ENCODE measurements at regions not wholly inside any gene's neighbourhood (a gene's known extent, or its start where the extent isn't known, plus 50 kb on each side); places are given as distances from the start of the nearest gene placed in this dataset.
"Not testable (repeated sequence)": the region's sequence is repeated elsewhere in the genome, so short reads cannot be mapped to it uniquely, and the experiment has no call there.

DNA sequence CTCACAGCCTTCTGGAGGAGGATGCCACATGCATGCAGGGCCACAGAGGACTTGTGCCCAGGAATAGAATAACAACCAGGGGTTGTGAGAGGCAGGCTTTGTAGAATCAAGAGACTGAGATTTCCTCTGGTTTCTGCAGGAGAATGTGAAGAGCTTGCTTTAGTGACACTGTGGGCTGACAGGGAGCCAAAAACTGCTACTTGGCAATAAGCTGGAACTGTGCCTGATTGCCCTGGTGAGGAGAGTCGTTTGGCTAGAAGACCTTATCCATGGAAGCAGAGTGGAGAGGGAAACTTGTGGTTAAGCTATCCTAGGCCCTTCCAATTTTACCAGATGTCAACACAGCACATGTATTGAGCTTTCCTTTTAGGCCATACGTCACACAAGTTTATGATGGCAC is 902.1 kb downstream of the MRPL39 start:
- no peak for DNase-seq (ENCODE audit: low read depth, low spot score)
- H3K27ac ChIP-seq = no peak overlapping the region

DNA sequence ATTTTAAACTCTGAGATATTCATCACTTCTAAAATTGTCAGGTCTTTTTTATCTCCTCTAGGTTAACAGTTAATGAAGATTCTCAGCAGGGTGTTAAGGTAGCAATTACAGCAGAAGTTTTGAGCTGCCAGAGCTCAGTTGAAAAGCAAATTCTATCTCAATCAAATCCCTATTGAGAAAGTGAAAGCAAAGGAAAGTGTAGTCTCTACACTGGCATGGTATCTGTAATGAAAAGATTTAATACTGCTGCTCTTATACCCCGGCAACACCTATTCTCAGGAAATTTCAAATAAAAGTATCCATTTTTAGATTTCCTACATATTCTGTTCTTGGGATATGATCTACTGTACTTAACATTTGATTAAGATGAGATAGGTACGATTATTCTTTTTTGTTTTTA is 913.5 kb downstream of the MRPL39 start:
- DNase-seq (ENCODE audit: low read depth, low spot score) = no peak
- no peak overlapping the region for H3K27ac ChIP-seq

DNA sequence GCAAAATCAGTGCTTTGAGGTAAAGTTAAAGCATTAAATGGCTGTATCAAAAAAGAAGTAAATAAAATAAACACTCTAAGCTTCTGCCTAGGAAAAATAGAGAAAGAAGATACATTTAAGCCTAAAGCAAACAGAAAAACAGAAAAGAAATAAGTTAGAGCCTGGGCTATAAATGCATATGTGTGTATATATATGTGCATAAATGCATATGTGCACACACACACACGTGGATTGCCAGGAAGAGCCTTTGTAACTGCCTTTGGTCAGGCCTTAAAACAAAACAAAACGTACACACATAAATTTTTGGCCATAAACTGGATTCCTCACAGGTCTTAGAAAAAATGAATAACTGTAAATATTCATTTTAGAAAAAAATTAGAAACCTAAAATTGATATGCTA is 925.8 kb downstream of the MRPL39 start:
- no peak overlapping the region for H3K27ac ChIP-seq
- DNase-seq (ENCODE audit: low read depth, low spot score) = no peak

DNA sequence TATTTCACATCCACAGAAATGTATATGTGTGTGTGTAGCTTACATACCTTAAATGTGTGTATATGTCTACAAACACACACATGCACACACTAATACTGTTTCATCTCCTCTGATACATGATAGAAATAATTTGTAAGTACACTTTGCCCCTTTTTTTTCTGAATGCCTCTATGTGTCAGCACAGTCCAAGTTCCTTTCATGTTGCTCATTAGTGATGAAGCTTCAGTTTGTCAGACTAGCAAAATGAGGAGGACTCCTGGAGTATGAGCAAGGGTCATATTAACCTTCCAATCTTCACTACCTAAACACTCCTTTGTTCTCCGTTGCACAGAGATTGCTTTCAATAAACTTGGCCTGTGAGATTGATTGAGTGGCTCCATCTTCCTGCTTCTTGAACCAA is 935.4 kb downstream of the MRPL39 start:
- DNase-seq (ENCODE audit: low read depth, low spot score) = no peak
- no peak overlapping the region for H3K27ac ChIP-seq

DNA sequence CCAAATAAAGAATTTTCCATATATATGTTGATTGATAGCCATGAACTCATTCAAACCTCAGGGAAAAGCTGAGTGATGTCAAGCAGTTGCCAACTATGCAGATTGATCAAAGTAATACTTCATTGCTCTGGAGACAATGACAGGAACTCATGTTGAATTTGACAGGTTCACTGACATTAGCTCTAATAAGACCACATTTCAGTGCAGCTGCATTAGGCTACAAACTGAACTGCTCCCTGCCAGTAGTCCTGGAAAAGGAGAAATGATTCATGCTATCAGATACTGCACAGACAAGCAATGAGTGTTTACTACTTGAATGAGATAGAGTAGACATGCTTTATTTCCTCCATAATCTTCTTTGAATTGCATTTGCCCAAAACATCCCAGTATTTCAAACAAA is 948.4 kb downstream of the MRPL39 start:
- DNase-seq (ENCODE audit: low read depth, low spot score) = no peak

DNA sequence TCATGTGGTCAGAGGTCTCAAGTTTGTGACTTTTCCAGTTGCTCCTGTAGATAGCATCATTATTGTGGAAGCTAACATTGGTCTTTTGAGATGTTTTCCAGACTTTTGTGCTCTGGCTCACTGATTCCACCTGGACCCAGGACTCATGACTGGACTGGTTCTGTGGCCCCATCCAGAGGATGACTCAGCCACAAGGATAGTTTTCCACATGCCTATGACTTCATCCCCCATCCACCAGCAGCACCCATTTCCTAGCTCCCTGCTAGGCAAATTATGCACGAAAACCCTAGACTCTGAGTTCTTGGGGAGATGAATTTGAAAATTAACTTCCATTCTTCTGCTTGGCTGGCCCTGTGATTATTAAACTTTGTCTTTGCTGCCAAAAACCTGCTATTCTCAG is 949.3 kb downstream of the MRPL39 start:
- DNase-seq (ENCODE audit: low read depth, low spot score) = no peak
- no peak overlapping the region for H3K27ac ChIP-seq

More for the DNA sequence above, 948.4 kb downstream of the MRPL39 start:
- H3K27ac ChIP-seq = no peak overlapping the region

DNA sequence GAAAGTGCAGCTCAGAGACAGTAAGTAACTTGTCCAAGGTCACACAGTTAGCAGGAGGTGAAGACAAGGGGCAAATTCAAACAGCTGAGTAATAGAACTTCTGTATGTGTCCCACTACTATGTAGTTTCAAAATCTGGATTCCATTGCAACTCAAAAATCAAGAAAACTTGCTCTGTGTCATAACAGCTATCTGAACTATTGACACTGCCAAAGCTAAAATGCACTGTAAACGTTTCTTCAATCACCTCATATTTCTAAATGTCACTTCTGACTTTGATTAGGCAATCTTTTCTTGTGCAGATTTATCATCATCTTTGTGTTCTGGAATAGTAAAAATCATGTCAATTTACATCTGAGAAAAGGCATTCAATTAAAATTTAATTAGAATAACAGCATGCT is 957.6 kb downstream of the MRPL39 start:
- H3K27ac ChIP-seq = no peak overlapping the region
- DNase-seq (ENCODE audit: low read depth, low spot score) = no peak

DNA sequence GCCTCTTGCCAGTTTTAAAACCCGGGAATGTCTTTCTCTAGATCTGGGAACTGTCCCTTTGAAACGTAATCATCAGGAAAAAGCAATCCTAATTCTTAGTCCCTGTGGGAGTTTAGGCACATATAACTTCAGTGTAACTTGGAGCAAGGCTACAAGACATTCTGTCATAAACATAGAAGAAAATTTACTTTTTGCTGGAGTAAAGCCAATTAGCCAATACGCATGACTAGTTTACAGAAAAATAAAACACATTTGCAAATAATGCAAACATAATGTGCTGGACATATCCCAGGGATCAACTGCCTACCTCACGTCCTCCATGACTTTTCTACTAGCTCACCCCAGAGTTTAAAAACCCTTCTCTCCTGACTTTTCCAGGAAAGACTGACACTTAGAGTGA is 970.6 kb downstream of the MRPL39 start:
- no peak overlapping the region for H3K27ac ChIP-seq
- DNase-seq (ENCODE audit: low read depth, low spot score) = no peak

DNA sequence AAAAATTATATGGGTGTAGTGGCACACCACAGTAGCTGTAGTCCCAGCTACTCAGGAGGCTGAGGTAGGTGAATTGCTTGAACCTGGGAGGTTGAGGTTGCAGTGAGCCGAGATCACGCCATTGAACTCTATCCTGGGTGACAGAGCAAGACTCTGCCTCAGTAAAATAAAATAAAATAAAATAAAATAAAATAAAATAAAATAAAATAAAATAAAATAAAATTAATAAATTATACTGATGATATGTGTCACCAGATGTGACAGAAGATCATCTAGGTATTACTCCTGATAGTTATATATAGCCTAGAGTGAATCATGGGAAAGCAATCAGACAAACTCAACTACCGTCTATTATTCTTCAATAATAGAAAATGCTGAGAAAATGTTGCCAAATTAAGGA is 972.5 kb downstream of the MRPL39 start:
- no peak for DNase-seq (ENCODE audit: low read depth, low spot score)
- no peak overlapping the region for H3K27ac ChIP-seq

DNA sequence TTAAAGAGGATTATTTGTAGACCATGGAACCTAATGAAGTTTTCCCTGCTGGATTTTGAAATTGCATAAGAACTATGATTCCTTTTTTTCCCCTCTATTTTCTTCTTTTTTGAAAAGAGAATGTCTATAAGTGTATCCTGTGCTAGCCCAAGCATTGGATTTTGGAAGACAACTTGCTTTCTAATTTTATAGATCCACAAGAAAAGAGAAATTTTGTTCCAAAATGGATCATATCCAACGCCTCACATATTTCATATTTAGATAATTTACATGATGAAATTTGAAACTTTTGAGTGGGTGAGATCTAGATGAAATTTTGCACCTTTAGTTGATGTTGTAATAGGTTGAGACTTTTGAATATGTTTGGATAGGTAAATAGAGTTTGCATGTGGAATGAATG is 978.7 kb downstream of the MRPL39 start:
- no peak for DNase-seq (ENCODE audit: low read depth, low spot score)
- no peak overlapping the region for H3K27ac ChIP-seq

DNA sequence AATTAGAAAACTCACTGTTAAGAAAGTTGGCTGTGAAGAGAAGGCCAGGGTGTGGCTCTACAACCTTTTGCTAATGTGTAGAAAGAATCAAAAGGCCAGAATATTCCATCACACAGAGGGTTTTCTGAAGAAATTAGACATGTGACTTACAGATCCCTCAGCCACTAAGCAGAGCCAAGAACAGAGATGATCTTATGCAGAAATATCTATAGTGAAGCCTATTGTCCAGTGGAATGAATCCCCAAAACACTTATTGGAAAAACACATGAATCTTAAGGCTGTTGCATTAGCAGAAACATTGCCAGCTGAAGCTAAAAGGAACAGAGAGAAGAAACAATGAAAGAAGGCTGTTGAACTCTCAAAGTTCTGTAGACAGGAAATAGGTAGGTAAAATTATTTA is 979.2 kb downstream of the MRPL39 start:
- no peak overlapping the region for H3K27ac ChIP-seq
- no peak for DNase-seq (ENCODE audit: low read depth, low spot score)

DNA sequence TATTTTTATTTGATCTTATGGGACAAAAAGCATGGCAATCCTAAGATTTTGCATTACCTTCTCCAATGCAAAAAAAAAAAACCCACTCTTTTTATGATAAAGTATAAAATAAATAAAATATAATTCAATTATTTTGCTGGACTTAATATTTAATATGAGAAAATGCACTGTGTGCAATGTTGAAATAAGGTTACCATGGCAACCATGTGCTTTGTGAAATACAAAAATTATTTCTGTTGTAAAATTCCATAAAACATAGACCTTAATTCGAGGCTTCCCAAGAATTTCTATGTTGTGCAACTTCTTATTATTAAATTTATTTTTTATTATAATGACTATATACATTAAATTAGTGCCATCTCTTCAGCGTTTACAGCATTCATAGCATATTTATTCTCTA is 989.5 kb downstream of the MRPL39 start:
- no peak overlapping the region for H3K27ac ChIP-seq
- no peak for DNase-seq (ENCODE audit: low read depth, low spot score)

DNA sequence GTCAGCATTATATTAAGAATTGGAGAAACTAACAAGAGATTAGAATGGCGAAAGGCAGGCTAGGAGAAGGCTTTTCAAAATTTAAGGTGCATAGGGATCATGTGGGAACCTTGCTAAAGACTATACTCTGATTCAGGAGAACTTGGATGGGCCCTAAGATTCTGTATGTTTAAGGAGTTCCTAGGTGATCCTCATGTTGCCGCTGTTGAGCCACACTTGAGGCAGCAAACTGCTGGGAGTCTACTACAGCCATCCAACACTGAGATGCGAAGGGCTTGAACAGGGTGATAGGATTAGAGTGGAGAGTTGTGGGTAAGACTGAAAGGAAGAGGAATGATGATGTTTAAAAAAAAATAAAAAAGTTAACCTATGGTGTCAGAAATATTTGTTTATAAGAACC is 1013.2 kb downstream of the MRPL39 start:
- H3K27ac ChIP-seq = no peak overlapping the region
- DNase-seq (ENCODE audit: low read depth, low spot score) = no peak

DNA sequence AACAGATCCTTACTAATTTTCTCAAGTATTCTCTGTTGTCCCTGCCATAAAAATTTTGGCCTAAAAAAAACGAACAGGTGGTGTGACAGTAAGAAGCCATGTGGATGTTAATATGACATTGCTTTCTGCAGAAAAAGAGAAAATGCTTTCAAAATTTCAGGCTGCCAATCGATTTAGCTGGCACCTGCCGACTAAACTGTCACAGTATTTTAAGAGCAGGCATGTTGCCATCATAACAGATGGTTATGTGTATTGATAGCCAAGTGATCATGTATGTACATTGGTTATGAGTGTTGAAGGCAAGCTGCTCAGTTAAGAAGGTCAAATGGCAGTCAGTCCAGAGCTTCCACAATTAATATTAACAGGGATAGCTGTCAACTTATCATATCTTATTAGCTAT is 1017.0 kb downstream of the MRPL39 start:
- no peak for DNase-seq (ENCODE audit: low read depth, low spot score)
- no peak overlapping the region for H3K27ac ChIP-seq

DNA sequence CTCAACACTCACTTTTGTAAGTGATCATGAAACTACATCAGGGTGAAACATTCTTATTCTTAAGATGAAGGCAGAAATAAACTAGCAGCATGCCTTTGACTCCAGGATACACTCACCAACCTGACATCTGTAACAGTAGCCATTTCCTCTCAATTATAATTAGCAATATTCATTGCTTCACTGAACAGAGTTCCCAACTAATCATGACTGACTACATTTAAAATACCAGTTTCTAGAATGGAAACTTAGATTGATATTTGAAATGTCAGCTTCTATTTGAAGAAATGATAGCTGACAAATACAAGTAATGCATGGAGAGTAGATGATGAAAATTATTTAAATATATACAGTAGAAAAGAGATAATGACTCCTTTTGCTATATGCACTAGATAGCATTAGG is 1023.8 kb downstream of the MRPL39 start:
- DNase-seq (ENCODE audit: low read depth, low spot score) = no peak
- no peak overlapping the region for H3K27ac ChIP-seq

DNA sequence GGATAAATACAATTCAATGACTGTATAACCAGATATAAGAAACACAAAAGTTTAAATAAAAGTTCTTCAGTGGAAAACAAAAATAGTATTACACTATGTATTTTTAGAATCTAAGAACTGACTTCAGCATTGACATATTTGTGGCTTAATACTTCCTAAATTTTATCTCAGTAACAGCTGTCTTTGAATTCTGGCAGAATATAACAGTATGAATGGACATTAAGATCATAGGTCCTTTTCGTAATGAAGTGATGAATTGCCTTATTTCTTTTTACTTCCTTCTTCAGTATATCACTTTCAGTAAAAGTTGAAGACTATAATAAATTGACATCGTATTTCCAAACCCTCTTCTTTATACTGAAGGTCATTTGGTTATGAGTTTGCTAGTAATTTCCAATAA is 1030.0 kb downstream of the MRPL39 start:
- DNase-seq (ENCODE audit: low read depth, low spot score) = no peak
- H3K27ac ChIP-seq = no peak overlapping the region

DNA sequence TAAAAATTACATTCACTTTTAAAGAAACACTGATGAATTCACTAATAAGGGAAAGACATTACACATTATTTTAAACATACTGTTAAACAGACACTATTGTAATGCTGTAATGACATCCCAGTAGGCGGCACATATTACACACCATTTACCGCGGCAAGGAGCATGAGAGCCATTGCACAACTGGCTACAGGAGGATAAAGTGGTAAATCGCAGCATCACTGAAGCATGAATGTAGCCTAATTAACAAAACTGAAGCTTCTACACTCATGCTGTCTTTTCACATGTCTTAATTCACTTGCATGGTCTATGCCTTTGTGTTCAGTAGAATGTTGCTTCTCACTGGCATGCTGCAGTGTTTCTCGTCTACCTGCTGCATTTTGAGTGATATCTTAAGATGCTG is 1046.0 kb downstream of the MRPL39 start:
- no peak for DNase-seq (ENCODE audit: low read depth, low spot score)
- no peak overlapping the region for H3K27ac ChIP-seq

DNA sequence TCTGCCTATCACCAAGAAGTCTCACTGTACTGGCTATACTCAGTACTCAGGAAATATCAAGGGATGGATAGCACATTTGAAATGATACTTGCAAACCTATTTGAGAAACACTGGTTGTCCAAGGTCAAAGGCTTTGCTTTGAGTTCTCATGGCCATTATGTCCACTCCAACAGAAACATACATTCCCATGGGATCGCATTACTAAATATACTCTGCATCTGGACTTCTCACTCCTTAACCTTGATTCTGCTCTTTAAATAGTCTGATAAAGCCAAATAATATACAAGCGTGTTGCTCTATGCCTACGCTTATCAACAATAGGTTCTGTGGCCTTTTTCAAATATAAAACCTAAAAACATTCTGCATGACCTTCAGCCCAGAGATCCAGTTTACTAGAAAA is 1054.8 kb downstream of the MRPL39 start:
- no peak for DNase-seq (ENCODE audit: low read depth, low spot score)
- H3K27ac ChIP-seq = no peak overlapping the region

DNA sequence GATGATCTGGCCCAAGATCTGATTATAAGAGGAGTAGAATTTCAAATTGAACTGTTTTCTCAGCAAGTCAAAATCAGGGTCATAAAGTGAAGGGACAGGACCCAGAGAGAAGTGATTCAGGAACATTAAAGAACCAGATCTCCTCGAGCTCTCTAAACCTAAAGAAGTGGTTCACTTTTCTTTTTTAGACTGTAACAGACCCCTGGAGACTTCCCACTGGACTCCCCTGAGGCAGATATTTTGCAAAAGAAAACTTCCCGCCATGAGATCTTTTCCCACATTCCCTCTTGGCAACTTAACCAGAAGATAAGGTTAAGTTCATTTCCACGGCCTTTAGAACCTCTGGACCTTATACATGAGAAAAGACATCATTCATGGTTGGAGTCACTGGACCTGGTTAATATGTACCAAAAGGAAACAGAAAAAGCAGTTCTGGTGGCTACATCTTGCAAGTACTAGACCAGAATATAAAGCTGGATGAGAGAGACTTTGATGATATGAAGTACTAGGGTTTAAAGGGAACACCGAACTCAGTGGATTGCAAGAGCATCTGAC is 1061.4 kb downstream of the MRPL39 start:
- H3K27ac ChIP-seq = no peak overlapping the region
- no peak for DNase-seq (ENCODE audit: low read depth, low spot score)

DNA sequence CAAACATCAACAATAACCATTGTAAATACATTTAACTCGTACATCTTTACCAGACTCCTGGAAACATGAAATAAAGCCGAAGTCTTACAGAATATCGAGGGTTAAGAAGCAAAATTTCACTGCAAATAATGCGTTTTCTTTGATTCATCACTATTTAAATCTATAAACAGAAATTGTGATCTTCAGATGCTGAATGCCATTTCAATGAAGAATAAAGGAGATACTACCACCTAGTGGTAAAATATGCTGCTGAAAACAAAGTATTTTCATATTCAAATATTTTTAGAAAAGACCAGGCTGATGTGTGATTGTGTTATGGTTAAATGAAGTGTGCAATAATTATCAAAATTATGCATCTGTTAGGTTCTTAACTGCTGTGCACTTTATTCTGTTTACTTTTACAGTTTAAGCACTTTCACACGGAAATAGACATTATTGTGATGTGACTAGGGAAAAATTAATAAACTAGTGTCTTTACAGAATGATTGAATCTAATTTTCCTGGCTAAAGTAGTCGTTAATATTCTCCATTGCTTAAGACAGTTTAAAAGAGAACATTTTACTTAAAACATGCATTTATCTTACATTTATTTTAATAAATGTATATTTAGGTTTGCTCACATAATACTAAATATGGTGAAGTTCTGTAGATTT is 1093.1 kb downstream of the MRPL39 start:
- H3K27ac ChIP-seq = no peak overlapping the region
- DNase-seq (ENCODE audit: low read depth, low spot score) = no peak

DNA sequence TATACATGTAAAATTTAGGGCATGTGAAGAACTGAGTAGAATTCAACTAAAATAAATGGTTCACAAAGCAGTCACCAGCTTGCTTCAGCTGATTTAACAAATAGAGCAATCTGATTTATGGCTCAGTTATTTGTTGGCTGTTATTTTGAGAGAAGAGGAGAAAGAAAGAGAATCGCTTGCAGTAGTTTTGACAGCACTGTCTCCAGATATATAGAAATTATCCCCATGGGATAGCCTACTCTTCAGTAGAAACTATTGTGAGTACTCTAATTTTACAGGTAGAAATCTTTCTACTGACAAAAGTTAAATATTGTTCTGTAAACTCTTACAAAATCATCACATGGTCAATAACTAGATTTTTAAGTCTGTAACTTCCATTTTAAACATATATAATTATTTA is 1098.2 kb downstream of the MRPL39 start:
- H3K27ac ChIP-seq = no peak overlapping the region
- no peak for DNase-seq (ENCODE audit: low read depth, low spot score)

DNA sequence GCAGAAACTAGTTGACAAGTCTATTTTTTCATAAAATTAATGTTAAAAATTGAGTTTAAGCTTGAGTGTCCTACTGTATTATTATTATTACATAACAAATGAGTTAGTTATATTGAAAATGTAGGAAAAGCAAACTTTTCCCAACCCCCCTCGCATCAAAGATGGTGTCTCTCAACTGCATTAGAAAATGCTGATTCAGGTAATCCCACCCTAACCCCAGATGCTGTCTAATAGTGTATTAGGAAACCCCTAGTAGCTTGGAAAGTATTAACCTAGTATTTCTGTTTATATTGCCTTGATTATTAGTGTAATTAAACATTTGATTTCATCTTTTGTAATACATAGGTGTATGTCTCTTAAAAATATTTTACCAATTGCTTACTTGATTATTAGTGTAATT is 1120.3 kb downstream of the MRPL39 start:
- DNase-seq (ENCODE audit: low read depth, low spot score) = no peak
- no peak overlapping the region for H3K27ac ChIP-seq

DNA sequence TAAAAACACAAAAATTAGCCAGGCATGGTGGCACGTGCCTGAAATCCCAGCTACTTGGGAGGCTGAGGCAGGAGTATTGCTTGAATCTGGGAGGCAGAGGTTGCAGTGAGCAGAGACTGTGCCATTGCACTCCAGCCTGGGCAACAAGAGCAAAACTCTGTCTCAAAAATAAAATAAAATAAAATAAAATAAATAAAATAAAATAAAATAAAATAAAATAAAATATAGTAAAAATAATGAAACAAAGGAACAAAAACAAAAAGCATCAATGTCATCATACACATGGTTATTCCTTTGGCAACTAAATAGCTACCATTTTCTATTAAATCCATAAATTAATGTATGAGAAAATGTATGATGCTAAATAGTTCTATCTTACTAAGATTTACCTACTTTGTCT is 1123.9 kb downstream of the MRPL39 start:
- DNase-seq (ENCODE audit: low read depth, low spot score); H3K27ac ChIP-seq: not testable (repeated sequence)

All from epithelial cell of prostate (primary cell).